Left colon (tissue), 2 donors: ENCODE measurements at regions not wholly inside any gene's neighbourhood (a gene's known extent, or its start where the extent isn't known, plus 50 kb on each side); places are given as distances from the start of the nearest gene placed in this dataset.
"Not testable (repeated sequence)": the region's sequence is repeated elsewhere in the genome, so short reads cannot be mapped to it uniquely, and the experiment has no call there.

Experiments
- ATAC-seq: fragments of 200-7000 bp; cut with Tn5 transposase; one replicate; pipeline ENCODE4 v1.9.1; 2020; ENCODE audit warnings: mild to moderate bottlenecking, moderate library complexity
- DNase-seq, 2 donors: peaks; one replicate each; pipeline ENCODE4 v3.0.0-alpha.2; 2020
- intact Hi-C, 2 donors: fragments of 100-400 bp; cut with DNase I in 1 of 2; cut with micrococcal nuclease in 1 of 2; formaldehyde crosslinking; loops; one replicate each; pipeline versions ENCODE4 v1.11.2 to v1.14.0; 2022; cut with DNase I, micrococcal nuclease
- donor health status: DM: no; HTN: no; CAD: no.
- donor health status: DM: yes; HTN: yes; CAD: no.

- ATAC-seq: no peak
- intact Hi-C loops: no loop called here
- no peak for DNase-seq
These were observed 1414.5 kb upstream of the PCDH9 start for GRCh38 chr13:68644611-68645010.

GRCh38 chr13:68636784-68637183 is 1406.6 kb upstream of the PCDH9 start:
- ATAC-seq: no peak
- intact Hi-C loops: no loop called here

GRCh38 chr13:68628994-68629393 is 1398.9 kb upstream of the PCDH9 start:
- no peak for ATAC-seq
- intact Hi-C loops: no loop called here

More at GRCh38 chr13:68636784-68637183, 1406.6 kb upstream of the PCDH9 start:
- no peak for DNase-seq

GRCh38 chr13:68627379-68627778 is 1397.2 kb upstream of the PCDH9 start:
- intact Hi-C loops: no loop called here
- DNase-seq (no peak), ATAC-seq (no peak)

More at GRCh38 chr13:68628994-68629393, 1398.9 kb upstream of the PCDH9 start:
- DNase-seq: no peak

GRCh38 chr13:68616600-68617222 is 1386.6 kb upstream of the PCDH9 start:
- DNase-seq: no peak
- intact Hi-C loops: no loop called here
- ATAC-seq: no peak

- ATAC-seq: no peak
- intact Hi-C loops: no loop called here
- no peak for DNase-seq
These were observed 1379.5 kb upstream of the PCDH9 start for GRCh38 chr13:68609661-68610060.

- DNase-seq (no peak), ATAC-seq (no peak)
- intact Hi-C loops: no loop called here
These were observed 1378.0 kb upstream of the PCDH9 start for GRCh38 chr13:68608147-68608546.

- no peak for ATAC-seq
- intact Hi-C loops: no loop called here
- no peak for DNase-seq
These were observed 1367.5 kb upstream of the PCDH9 start for GRCh38 chr13:68597641-68598040.

- peak; percentile 34 for ATAC-seq
- DNase-seq: no peak
- intact Hi-C loops: no loop called here
These were observed 1358.5 kb upstream of the PCDH9 start for GRCh38 chr13:68588623-68589022.

GRCh38 chr13:68584776-68585175 is 1354.6 kb upstream of the PCDH9 start:
- no peak for DNase-seq
- ATAC-seq: no peak
- intact Hi-C loops: no loop called here

- ATAC-seq (no peak), DNase-seq (no peak)
- intact Hi-C loops: no loop called here
These were observed 1343.9 kb upstream of the PCDH9 start for GRCh38 chr13:68574053-68574452.

GRCh38 chr13:68551701-68552522 is 1321.8 kb upstream of the PCDH9 start:
- DNase-seq (no peak), ATAC-seq (no peak)
- intact Hi-C loops: no loop called here

GRCh38 chr13:68550330-68550729 is 1320.2 kb upstream of the PCDH9 start:
- no peak for ATAC-seq
- intact Hi-C loops: no loop called here
- no peak for DNase-seq

- DNase-seq (no peak), ATAC-seq (no peak)
These were observed 1310.1 kb upstream of the PCDH9 start for GRCh38 chr13:68540244-68540643.

GRCh38 chr13:68535329-68535728 is 1305.2 kb upstream of the PCDH9 start:
- no peak for ATAC-seq
- DNase-seq: no peak
- intact Hi-C loops: no loop called here

More at GRCh38 chr13:68540244-68540643, 1310.1 kb upstream of the PCDH9 start:
- intact Hi-C loops: no loop called here

- DNase-seq, ATAC-seq, intact Hi-C loops: not testable (repeated sequence)
These were observed 1297.0 kb upstream of the PCDH9 start for GRCh38 chr13:68527167-68527566.

- ATAC-seq (no peak), DNase-seq (peak in 1 of 2 donors; percentile 2)
- intact Hi-C loops: no loop called here
These were observed 1293.8 kb upstream of the PCDH9 start for GRCh38 chr13:68523838-68524424.

- ATAC-seq (no peak), DNase-seq (no peak)
- intact Hi-C loops: no loop called here
These were observed 1292.0 kb upstream of the PCDH9 start for GRCh38 chr13:68522184-68522583.

GRCh38 chr13:68509734-68510621 is 1279.8 kb upstream of the PCDH9 start:
- no peak for ATAC-seq
- DNase-seq: no peak
- intact Hi-C loops: no loop called here
